Tibial nerve (tissue), 3 donors: ENCODE measurements at regions not wholly inside any gene's neighbourhood (a gene's known extent, or its start where the extent isn't known, plus 50 kb on each side); places are given as distances from the start of the nearest gene placed in this dataset.

Experiments used
- POLR2A ChIP-seq, 2 donors: fragments of 450-650 bp; IDR thresholded peaks; one replicate each; pipeline ENCODE4 v1.6.1; 2017; ENCODE audit warnings: antibody characterized with exemption in 2 of 2, mild to moderate bottlenecking in 2 of 2, moderate library complexity in 2 of 2
- TF ChIP-seq, protein P1 (sequence below), 5 experiments: fragments of 200-600 bp in 3 of 5; fragments of 450-650 bp in 2 of 5; sonication (generic) in 3 of 5; IDR thresholded peaks; one replicate each; pipeline ENCODE4 v1.5.1; 2016 to 2019; ENCODE audit warnings: antibody characterized with exemption in 5 of 5, mild to moderate bottlenecking in 3 of 5, moderate library complexity in 2 of 5

DNA sequence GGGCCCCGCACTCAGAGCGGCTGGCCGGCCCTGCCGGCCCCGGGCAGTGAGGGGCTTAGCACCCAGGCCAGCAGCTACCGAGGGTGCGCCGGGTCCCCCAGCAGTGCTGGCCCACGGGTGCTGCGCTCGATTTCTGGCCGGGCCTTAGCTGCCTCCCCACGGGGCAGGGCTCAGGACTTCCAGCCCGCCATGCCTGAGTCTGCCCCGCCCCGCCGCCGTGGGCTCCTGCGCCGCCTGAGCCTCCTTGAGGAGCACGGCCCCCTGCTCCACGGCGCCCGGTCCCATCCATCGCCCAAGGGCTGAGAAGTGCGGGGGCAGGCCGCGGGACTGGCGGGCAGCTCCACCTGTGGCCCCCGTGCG is 67.9 kb upstream of the AMZ2 start:
- TF ChIP-seq, protein P1, sequence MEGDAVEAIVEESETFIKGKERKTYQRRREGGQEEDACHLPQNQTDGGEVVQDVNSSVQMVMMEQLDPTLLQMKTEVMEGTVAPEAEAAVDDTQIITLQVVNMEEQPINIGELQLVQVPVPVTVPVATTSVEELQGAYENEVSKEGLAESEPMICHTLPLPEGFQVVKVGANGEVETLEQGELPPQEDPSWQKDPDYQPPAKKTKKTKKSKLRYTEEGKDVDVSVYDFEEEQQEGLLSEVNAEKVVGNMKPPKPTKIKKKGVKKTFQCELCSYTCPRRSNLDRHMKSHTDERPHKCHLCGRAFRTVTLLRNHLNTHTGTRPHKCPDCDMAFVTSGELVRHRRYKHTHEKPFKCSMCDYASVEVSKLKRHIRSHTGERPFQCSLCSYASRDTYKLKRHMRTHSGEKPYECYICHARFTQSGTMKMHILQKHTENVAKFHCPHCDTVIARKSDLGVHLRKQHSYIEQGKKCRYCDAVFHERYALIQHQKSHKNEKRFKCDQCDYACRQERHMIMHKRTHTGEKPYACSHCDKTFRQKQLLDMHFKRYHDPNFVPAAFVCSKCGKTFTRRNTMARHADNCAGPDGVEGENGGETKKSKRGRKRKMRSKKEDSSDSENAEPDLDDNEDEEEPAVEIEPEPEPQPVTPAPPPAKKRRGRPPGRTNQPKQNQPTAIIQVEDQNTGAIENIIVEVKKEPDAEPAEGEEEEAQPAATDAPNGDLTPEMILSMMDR (IDR thresholded peaks at IDR 0.05) = no peak
- TF ChIP-seq POLR2A (IDR thresholded peaks at IDR 0.05) = no peak
